ENCODE measurements at regions not wholly inside any gene's neighbourhood (a gene's known extent, or its start where the extent isn't known, plus 50 kb on each side); places are given as distances from the start of the nearest gene placed in this dataset.

- no peak for DNase-seq
Observed at GRCh38 chr15:93861956-93862741, 369.2 kb upstream of the MCTP2 start.

- DNase-seq, result no peak
Observed at GRCh38 chr15:93861413-93861812, 369.9 kb upstream of the MCTP2 start.

GRCh38 chr15:93860701-93861100 lies 370.7 kb upstream of the MCTP2 start:
- no peak for DNase-seq

GRCh38 chr15:93859176-93859575 lies 372.2 kb upstream of the MCTP2 start:
- no peak for DNase-seq

- DNase-seq, result no peak
Observed at GRCh38 chr15:93855181-93855826, 376.1 kb upstream of the MCTP2 start.

- DNase-seq, result no peak
Observed at GRCh38 chr15:93854088-93854487, 377.3 kb upstream of the MCTP2 start.

GRCh38 chr15:93852761-93853160 lies 378.6 kb upstream of the MCTP2 start:
- no peak for DNase-seq

- no peak for DNase-seq
Observed at GRCh38 chr15:93848490-93848889, 382.9 kb upstream of the MCTP2 start.

GRCh38 chr15:93848076-93848475 lies 383.3 kb upstream of the MCTP2 start:
- DNase-seq, result no peak

- DNase-seq, result no peak
Observed at GRCh38 chr15:93846148-93846547, 385.2 kb upstream of the MCTP2 start.

- no peak for DNase-seq
Observed at GRCh38 chr15:93837450-93837849, 393.9 kb upstream of the MCTP2 start.

GRCh38 chr15:93835344-93835743 lies 396.0 kb upstream of the MCTP2 start:
- no peak for DNase-seq

GRCh38 chr15:93831641-93832040 lies 399.7 kb upstream of the MCTP2 start:
- no peak for DNase-seq

- no peak for DNase-seq
Observed at GRCh38 chr15:93830221-93831080, 400.9 kb upstream of the MCTP2 start.

- no peak for DNase-seq
Observed at GRCh38 chr15:93829115-93829870, 402.1 kb upstream of the MCTP2 start.

- no peak for DNase-seq
Observed at GRCh38 chr15:93826790-93827189, 404.6 kb upstream of the MCTP2 start.

- no peak for DNase-seq
Observed at GRCh38 chr15:93826293-93826692, 405.1 kb upstream of the MCTP2 start.

GRCh38 chr15:93825682-93826081 lies 405.7 kb upstream of the MCTP2 start:
- no peak for DNase-seq

GRCh38 chr15:93823971-93824913 lies 407.1 kb upstream of the MCTP2 start:
- DNase-seq, result no peak

GRCh38 chr15:93820566-93820965 lies 410.8 kb upstream of the MCTP2 start:
- no peak for DNase-seq

GRCh38 chr15:93819826-93820225 lies 411.5 kb upstream of the MCTP2 start:
- no peak for DNase-seq

- no peak for DNase-seq
Observed at GRCh38 chr15:93816815-93817214, 414.5 kb upstream of the MCTP2 start.

All from activated CD8-positive, alpha-beta memory T cell treated with anti-CD3 and anti-CD28 coated beads, Interleukin-2, amount 50 U/mL, for 4 hours (primary cell).